SK-N-SH treated with all-trans-retinoic acid at 6 μM for 48 hours (cell line): ENCODE measurements at regions not wholly inside any gene's neighbourhood (a gene's known extent, or its start where the extent isn't known, plus 50 kb on each side); places are given as distances from the start of the nearest gene placed in this dataset.

Experiments used
- ATAC-seq: fragments of 200-7000 bp; cut with Tn5 transposase; 3 replicates; pipeline ENCODE4 v1.9.1; 2020; ENCODE audit warnings: mild to moderate bottlenecking, moderate library complexity
- BACH2 ChIP-seq: fragments of 250-450 bp; sonication (Bioruptor Pico); IDR thresholded peaks from 2 replicates; pipeline ENCODE4 v1.9.0; 2021; ENCODE audit warnings: mild to moderate bottlenecking, borderline replicate concordance
- CSDC2 ChIP-seq: fragments of 250-450 bp; sonication (Bioruptor Pico); IDR thresholded peaks from 2 replicates; pipeline ENCODE4 v1.5.0; 2020; ENCODE audit warnings: mild to moderate bottlenecking, moderate library complexity
- CSRNP3 ChIP-seq: fragments of 250-450 bp; sonication (Bioruptor Pico); IDR thresholded peaks from 2 replicates; pipeline ENCODE4 v1.5.1; 2021; ENCODE audit warnings: mild to moderate bottlenecking, moderate library complexity
- ESRRG ChIP-seq: fragments of 250-450 bp; sonication (Bioruptor Pico); IDR thresholded peaks from 2 replicates; pipeline ENCODE4 v1.6.1; 2021; ENCODE audit warnings: mild to moderate bottlenecking
- GLIS3 ChIP-seq: fragments of 250-450 bp; sonication (Bioruptor Pico); IDR thresholded peaks from 2 replicates; pipeline ENCODE4 v1.5.0; 2020; ENCODE audit warnings: mild to moderate bottlenecking, moderate library complexity
- ISL1 ChIP-seq: fragments of 250-450 bp; sonication (Bioruptor Pico); IDR thresholded peaks from 2 replicates; pipeline ENCODE4 v2.1.2; 2022; ENCODE audit warnings: mild to moderate bottlenecking, moderate library complexity
- OSR1 ChIP-seq: fragments of 250-450 bp; sonication (Bioruptor Pico); IDR thresholded peaks from 2 replicates; pipeline ENCODE4 v1.8.0; 2022; ENCODE audit warnings: moderate library complexity, mild to moderate bottlenecking, inconsistent platforms
- SNAI2 ChIP-seq: fragments of 250-450 bp; sonication (Bioruptor Pico); IDR thresholded peaks from 2 replicates; pipeline ENCODE4 v1.5.0; 2020; ENCODE audit warnings: mild to moderate bottlenecking, moderate library complexity
- TCF4 ChIP-seq: fragments of 250-450 bp; sonication (Bioruptor Pico); IDR thresholded peaks from 2 replicates; pipeline ENCODE4 v1.8.0; 2021; ENCODE audit warnings: mild to moderate bottlenecking, moderate library complexity, borderline replicate concordance
- TOX ChIP-seq: fragments of 250-450 bp; sonication (Bioruptor Pico); IDR thresholded peaks from 2 replicates; pipeline ENCODE4 v1.8.0; 2021; ENCODE audit warnings: mild to moderate bottlenecking, moderate library complexity, borderline replicate concordance
- ZFP3 ChIP-seq: fragments of 250-450 bp; sonication (Bioruptor Pico); IDR thresholded peaks from 2 replicates; pipeline ENCODE4 v1.5.0; 2020; ENCODE audit warnings: mild to moderate bottlenecking, moderate library complexity
- ZFP30 ChIP-seq: fragments of 450-650 bp; formaldehyde crosslinking; IDR thresholded peaks from 2 replicates; pipeline ENCODE4 v1.5.0; 2022; ENCODE audit warnings: mild to moderate bottlenecking, moderate library complexity
- ZNF565 ChIP-seq: fragments of 450-650 bp; formaldehyde crosslinking; conservative IDR thresholded peaks from 2 replicates; pipeline ENCODE4 v1.5.0; 2020; ENCODE audit warnings: low read depth, mild to moderate bottlenecking, moderate library complexity
- ZNF8 ChIP-seq: fragments of 450-650 bp; formaldehyde crosslinking; IDR thresholded peaks from 2 replicates; pipeline ENCODE4 v1.5.0; 2020; ENCODE audit warnings: mild to moderate bottlenecking, moderate library complexity
- TF ChIP-seq, protein P1 (sequence below): fragments of 250-450 bp; sonication (Bioruptor Pico); IDR thresholded peaks from 2 replicates; pipeline ENCODE4 v1.5.0; 2020; ENCODE audit warnings: mild to moderate bottlenecking, moderate library complexity
- TF ChIP-seq, protein P2 (sequence below): fragments of 250-450 bp; sonication (Bioruptor Pico); IDR thresholded peaks from 2 replicates; pipeline ENCODE4 v1.5.1; 2020; ENCODE audit warnings: low read depth, mild to moderate bottlenecking, moderate library complexity
- TF ChIP-seq, protein P3 (sequence below): fragments of 250-450 bp; sonication (Bioruptor Pico); IDR thresholded peaks from 2 replicates; pipeline ENCODE4 v1.8.0; 2020; ENCODE audit warnings: mild to moderate bottlenecking, moderate library complexity, borderline replicate concordance
- TF ChIP-seq, protein P4 (sequence below): fragments of 250-450 bp; sonication (Bioruptor Pico); IDR thresholded peaks from 2 replicates; pipeline ENCODE4 v1.8.0; 2021; ENCODE audit warnings: low read depth, mild to moderate bottlenecking, moderate library complexity, borderline replicate concordance

GRCh38 chr11:30753504-30753903 is 167.4 kb upstream of the MPPED2 start:
- TF ChIP-seq ZFP30 (CRISPR knock-in tag) (no peak), TCF4 (no peak), CSDC2 (CRISPR knock-in tag) (no peak)
- TF ChIP-seq, protein P1, sequence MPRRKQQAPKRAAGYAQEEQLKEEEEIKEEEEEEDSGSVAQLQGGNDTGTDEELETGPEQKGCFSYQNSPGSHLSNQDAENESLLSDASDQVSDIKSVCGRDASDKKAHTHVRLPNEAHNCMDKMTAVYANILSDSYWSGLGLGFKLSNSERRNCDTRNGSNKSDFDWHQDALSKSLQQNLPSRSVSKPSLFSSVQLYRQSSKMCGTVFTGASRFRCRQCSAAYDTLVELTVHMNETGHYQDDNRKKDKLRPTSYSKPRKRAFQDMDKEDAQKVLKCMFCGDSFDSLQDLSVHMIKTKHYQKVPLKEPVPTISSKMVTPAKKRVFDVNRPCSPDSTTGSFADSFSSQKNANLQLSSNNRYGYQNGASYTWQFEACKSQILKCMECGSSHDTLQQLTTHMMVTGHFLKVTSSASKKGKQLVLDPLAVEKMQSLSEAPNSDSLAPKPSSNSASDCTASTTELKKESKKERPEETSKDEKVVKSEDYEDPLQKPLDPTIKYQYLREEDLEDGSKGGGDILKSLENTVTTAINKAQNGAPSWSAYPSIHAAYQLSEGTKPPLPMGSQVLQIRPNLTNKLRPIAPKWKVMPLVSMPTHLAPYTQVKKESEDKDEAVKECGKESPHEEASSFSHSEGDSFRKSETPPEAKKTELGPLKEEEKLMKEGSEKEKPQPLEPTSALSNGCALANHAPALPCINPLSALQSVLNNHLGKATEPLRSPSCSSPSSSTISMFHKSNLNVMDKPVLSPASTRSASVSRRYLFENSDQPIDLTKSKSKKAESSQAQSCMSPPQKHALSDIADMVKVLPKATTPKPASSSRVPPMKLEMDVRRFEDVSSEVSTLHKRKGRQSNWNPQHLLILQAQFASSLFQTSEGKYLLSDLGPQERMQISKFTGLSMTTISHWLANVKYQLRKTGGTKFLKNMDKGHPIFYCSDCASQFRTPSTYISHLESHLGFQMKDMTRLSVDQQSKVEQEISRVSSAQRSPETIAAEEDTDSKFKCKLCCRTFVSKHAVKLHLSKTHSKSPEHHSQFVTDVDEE (CRISPR knock-in tag), result no peak
- TF ChIP-seq, protein P2, sequence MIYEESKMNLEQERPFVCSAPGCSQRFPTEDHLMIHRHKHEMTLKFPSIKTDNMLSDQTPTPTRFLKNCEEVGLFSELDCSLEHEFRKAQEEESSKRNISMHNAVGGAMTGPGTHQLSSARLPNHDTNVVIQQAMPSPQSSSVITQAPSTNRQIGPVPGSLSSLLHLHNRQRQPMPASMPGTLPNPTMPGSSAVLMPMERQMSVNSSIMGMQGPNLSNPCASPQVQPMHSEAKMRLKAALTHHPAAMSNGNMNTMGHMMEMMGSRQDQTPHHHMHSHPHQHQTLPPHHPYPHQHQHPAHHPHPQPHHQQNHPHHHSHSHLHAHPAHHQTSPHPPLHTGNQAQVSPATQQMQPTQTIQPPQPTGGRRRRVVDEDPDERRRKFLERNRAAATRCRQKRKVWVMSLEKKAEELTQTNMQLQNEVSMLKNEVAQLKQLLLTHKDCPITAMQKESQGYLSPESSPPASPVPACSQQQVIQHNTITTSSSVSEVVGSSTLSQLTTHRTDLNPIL, result no peak
- ATAC-seq, result no peak

DNA sequence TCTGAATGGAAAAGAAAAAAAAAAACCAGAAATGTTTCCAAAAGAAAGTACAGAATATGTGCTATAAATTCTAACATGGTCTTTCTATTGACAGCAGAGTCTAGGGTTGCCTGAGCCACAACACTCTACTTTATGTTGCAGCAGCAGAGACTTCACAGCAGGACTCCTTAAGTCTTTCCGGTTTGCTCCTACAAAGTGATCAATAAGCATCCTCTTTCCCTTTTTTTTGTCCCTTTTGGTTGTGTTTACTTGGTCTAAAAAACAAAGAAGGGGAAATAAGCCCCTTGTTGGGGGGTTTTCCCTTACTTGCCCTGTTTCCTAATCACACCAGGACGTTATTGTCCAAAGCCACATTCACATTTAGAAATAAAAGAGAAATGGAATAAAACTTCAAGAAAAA is 163.1 kb upstream of the MPPED2 start:
- no peak for ATAC-seq

More for the DNA sequence above, 163.1 kb upstream of the MPPED2 start:
- TF ChIP-seq, protein P3, sequence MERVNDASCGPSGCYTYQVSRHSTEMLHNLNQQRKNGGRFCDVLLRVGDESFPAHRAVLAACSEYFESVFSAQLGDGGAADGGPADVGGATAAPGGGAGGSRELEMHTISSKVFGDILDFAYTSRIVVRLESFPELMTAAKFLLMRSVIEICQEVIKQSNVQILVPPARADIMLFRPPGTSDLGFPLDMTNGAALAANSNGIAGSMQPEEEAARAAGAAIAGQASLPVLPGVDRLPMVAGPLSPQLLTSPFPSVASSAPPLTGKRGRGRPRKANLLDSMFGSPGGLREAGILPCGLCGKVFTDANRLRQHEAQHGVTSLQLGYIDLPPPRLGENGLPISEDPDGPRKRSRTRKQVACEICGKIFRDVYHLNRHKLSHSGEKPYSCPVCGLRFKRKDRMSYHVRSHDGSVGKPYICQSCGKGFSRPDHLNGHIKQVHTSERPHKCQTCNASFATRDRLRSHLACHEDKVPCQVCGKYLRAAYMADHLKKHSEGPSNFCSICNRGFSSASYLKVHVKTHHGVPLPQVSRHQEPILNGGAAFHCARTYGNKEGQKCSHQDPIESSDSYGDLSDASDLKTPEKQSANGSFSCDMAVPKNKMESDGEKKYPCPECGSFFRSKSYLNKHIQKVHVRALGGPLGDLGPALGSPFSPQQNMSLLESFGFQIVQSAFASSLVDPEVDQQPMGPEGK (CRISPR knock-in tag), result no peak
- TF ChIP-seq, protein P2, result no peak
- TF ChIP-seq TOX (CRISPR knock-in tag) (no peak), ISL1 (CRISPR knock-in tag) (no peak), SNAI2 (CRISPR knock-in tag) (no peak), ZFP3 (no peak), OSR1 (CRISPR knock-in tag) (no peak), GLIS3 (no peak), BACH2 (no peak), CSRNP3 (CRISPR knock-in tag) (no peak), TCF4 (no peak), ZNF8 (CRISPR knock-in tag) (no peak), ESRRG (CRISPR knock-in tag) (no peak), ZNF565 (no peak)
- TF ChIP-seq, protein P1 (CRISPR knock-in tag), result no peak
- TF ChIP-seq, protein P4, sequence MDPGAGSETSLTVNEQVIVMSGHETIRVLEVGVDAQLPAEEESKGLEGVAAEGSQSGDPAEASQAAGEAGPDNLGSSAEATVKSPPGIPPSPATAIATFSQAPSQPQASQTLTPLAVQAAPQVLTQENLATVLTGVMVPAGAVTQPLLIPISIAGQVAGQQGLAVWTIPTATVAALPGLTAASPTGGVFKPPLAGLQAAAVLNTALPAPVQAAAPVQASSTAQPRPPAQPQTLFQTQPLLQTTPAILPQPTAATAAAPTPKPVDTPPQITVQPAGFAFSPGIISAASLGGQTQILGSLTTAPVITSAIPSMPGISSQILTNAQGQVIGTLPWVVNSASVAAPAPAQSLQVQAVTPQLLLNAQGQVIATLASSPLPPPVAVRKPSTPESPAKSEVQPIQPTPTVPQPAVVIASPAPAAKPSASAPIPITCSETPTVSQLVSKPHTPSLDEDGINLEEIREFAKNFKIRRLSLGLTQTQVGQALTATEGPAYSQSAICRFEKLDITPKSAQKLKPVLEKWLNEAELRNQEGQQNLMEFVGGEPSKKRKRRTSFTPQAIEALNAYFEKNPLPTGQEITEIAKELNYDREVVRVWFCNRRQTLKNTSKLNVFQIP (CRISPR knock-in tag), result no peak
